Psoas muscle (tissue), 7 donors: ENCODE measurements at regions not wholly inside any gene's neighbourhood (a gene's known extent, or its start where the extent isn't known, plus 50 kb on each side); places are given as distances from the start of the nearest gene placed in this dataset.

Source experiments
- ATAC-seq, 4 donors: fragments of 200-7000 bp; cut with Tn5 transposase; one replicate each; pipeline ENCODE4 v1.9.1; 2020; ENCODE audit warnings: moderate library complexity in 3 of 4, mild to moderate bottlenecking in 2 of 4
- DNase-seq, 2 donors: peaks; one replicate each; pipeline ENCODE4 v3.0.0-alpha.2; 2020
- H3K27ac ChIP-seq: fragments of 200-600 bp; one replicate; pipeline ENCODE4 v1.8.0; 2022
- H3K27me3 ChIP-seq, 3 donors: fragments of 200-600 bp in 1 of 3; one replicate each; pipeline versions ENCODE4 v1.6.1 to v1.8.0; 2013 to 2022; ENCODE audit warnings: low read length in 2 of 3, mild to moderate bottlenecking in 2 of 3, moderate library complexity in 1 of 3; ENCODE audit not compliant: insufficient read depth in 3 of 3
- H3K36me3 ChIP-seq, 2 donors: fragments of 200-600 bp in 1 of 2; one replicate each; pipeline versions ENCODE4 v1.6.1 to v1.8.0; 2013 to 2022; ENCODE audit warnings: low read depth in 1 of 2, mild to moderate bottlenecking in 1 of 2, moderate library complexity in 1 of 2; ENCODE audit not compliant: insufficient read depth in 1 of 2
- H3K4me1 ChIP-seq: fragments of 200-600 bp; one replicate; pipeline ENCODE4 v1.8.0; 2022
- H3K4me3 ChIP-seq: fragments of 200-600 bp; one replicate; pipeline ENCODE4 v1.8.0; 2022; ENCODE audit warnings: mild to moderate bottlenecking
- H3K9me3 ChIP-seq: fragments of 200-600 bp; one replicate; pipeline ENCODE4 v1.8.0; 2022
- WGBS, 3 donors: extraction: QIAGEN DNeasy Blood & Tissue Kit; methylation state at CpG; one replicate each; pipeline versions ENCODE4 v1.1.6 to v1.1.7; 2013; 5-methylcytosine and 5-hydroxymethylcytosine counted together
- intact Hi-C, 2 donors: fragments of 100-400 bp; cut with DNase I; formaldehyde crosslinking; loops; one replicate each; pipeline versions ENCODE4 v1.11.0 to v1.14.2; 2022
- TF ChIP-seq, protein P1 (sequence below): fragments of 200-600 bp; IDR thresholded peaks from one replicate; pipeline ENCODE4 v1.8.0; 2022; ENCODE audit warnings: antibody characterized with exemption
- donor health status: healthy with polysubstance abuse.
- donor health status: DM: no; HTN: no; CAD: no; lungs with moderate emphysema.
- donor health status: Bipolar disorder and iron deficiency.
- donor health status: healthy.
- donor health status: DM: yes; HTN: yes; CAD: no.
- donor health status: DM: no; HTN: no; CAD: no.
- donor health status: DM: yes; HTN: yes; CAD: no.

DNA sequence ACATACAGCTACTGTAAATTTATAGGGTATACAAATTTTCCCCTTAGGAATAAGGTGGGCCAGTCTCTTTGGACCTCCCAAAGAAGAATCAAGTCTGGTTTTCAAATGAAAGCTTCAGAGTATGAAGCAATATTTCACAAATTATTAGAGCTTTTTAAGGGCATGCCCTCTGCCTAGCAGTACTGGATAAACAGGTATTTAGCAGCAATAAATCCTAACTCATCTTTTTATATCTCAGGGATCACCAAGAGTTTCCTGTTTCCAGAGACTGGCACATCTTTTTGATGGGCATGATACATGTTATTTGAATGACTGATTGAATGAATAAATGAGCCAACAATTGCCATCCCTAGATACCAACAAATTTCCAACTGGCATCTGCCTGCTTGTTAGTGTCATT lies 190.4 kb downstream of the NRIP1 start:
- Histone ChIP-seq H3K27ac (no peak overlapping the region), H3K27me3 (no peaks in the 10 kb centered on the region), H3K36me3 (no peaks in the 10 kb centered on the region), H3K9me3 (no peaks in the 10 kb centered on the region), H3K4me1 (no peaks in the 10 kb centered on the region), H3K4me3 (no peak overlapping the region)
- intact Hi-C loops = no loop called here
- ATAC-seq (no peak), DNase-seq (no peak)
- TF ChIP-seq, protein P1, sequence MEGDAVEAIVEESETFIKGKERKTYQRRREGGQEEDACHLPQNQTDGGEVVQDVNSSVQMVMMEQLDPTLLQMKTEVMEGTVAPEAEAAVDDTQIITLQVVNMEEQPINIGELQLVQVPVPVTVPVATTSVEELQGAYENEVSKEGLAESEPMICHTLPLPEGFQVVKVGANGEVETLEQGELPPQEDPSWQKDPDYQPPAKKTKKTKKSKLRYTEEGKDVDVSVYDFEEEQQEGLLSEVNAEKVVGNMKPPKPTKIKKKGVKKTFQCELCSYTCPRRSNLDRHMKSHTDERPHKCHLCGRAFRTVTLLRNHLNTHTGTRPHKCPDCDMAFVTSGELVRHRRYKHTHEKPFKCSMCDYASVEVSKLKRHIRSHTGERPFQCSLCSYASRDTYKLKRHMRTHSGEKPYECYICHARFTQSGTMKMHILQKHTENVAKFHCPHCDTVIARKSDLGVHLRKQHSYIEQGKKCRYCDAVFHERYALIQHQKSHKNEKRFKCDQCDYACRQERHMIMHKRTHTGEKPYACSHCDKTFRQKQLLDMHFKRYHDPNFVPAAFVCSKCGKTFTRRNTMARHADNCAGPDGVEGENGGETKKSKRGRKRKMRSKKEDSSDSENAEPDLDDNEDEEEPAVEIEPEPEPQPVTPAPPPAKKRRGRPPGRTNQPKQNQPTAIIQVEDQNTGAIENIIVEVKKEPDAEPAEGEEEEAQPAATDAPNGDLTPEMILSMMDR = no peak

DNA sequence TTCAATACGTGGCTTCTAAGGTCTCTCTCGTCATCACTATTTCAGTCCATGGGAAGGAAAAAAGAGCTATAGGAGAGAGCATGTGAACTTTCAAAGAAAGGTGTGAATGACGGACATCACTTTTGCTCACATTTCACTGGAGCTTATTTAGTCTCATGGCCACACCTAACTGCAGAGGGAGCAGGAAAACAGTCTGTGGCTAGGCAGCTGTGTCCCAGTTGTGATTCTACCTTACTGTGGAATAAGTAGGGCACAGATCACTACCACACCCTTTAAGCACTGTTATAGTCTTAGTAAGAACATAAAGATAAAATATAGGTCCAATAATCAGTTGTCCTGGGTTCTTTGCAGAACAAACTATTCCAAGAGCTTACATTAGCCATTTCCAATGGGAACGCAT lies 192.9 kb downstream of the NRIP1 start:
- intact Hi-C loops = no loop called here
- 96 to 99% (median 98%) methylated on average over 4 of the region's 4 CpGs for WGBS, 3 donors

DNA sequence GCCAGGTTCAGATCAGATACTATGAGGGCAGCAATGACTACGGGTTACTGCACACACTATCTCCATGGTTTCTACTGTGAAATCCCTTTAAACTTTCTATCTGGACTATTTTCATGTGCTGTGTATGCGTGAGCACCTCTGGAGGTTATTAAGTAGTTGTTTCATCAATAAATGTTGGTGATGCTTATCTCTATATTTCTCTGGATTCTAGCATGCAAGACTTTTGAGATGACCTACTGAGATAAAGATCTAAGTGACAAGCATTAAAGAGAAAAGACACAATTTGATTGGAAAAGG lies 194.0 kb downstream of the NRIP1 start:
- H3K4me3 ChIP-seq = no peak overlapping the region
- intact Hi-C loops = no loop called here
- no peaks in the 10 kb centered on the region for H3K27me3 ChIP-seq
- TF ChIP-seq, protein P1 = no peak
- DNase-seq (no peak), ATAC-seq (no peak)
- no peak overlapping the region for H3K27ac ChIP-seq
- no peaks in the 10 kb centered on the region for H3K9me3 ChIP-seq
- 70 to 87% (median 82%) methylated on average over 2 of the region's 2 CpGs for WGBS, 3 donors
- H3K4me1 ChIP-seq = no peaks in the 10 kb centered on the region
- H3K36me3 ChIP-seq = no peaks in the 10 kb centered on the region

More for the DNA sequence above, 192.9 kb downstream of the NRIP1 start:
- TF ChIP-seq, protein P1 = no peak
- no peaks in the 10 kb centered on the region for H3K9me3 ChIP-seq
- no peaks in the 10 kb centered on the region for H3K4me1 ChIP-seq
- H3K27me3 ChIP-seq = no peaks in the 10 kb centered on the region
- H3K27ac ChIP-seq = no peak overlapping the region
- DNase-seq (no peak), ATAC-seq (no peak)
- no peaks in the 10 kb centered on the region for H3K36me3 ChIP-seq
- H3K4me3 ChIP-seq = no peak overlapping the region

DNA sequence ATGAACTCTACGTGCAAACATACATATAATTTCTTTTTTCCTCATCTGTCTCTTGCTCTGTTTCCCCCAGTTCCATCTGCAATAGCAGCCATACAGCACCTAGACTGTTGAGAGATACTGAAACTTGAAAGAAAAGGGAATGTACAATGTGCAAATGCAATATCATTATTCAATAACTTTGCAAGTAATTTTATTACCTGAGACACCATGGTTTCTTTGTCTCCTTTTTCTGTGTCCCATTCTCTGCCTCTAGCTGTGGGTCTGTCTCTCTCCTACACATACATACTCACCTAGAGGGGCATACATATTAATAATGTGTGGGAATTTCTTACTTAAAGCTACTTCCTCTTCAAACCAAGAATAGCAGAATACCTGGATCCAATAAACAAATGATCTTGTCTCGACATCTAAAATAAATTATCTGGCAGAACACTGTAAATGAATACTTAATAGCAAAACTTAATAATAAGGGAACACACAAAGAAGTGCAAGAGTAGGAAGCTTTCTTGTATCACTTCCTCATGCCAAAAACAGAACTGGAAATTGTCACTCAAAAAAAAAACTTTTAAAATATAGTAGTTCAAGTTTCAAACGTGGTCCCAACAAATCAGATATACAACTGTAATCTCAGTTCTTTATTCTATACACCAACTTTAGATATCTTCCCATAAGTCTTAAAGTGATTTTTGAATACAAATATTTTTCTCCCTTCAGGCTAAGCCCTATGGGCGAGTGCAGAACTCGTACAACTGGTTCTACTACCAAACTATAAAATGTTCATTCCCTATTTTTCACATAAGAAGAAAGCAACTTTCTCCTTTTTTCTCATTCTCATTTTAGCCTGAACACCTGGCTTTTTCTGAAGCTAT lies 194.6 kb downstream of the NRIP1 start:
- Histone ChIP-seq H3K4me1 (no peaks in the 10 kb centered on the region), H3K9me3 (no peaks in the 10 kb centered on the region), H3K27me3 (no peaks in the 10 kb centered on the region), H3K27ac (no peak overlapping the region), H3K4me3 (no peak overlapping the region), H3K36me3 (no peaks in the 10 kb centered on the region)
- TF ChIP-seq, protein P1 = no peak
- ATAC-seq (no peak), DNase-seq (no peak)
- 73 to 76% (median 73%) methylated on average over 5 of the region's 5 CpGs for WGBS, 3 donors
- intact Hi-C loops = loop anchor here (10.0 kb wide), 4 partner anchors 85 to 725 kb away; partner anchors contain the start of gene NRIP1 (in 1 of the 2)
